ENCODE measurements at regions not wholly inside any gene's neighbourhood (a gene's known extent, or its start where the extent isn't known, plus 50 kb on each side); places are given as distances from the start of the nearest gene placed in this dataset.

DNA sequence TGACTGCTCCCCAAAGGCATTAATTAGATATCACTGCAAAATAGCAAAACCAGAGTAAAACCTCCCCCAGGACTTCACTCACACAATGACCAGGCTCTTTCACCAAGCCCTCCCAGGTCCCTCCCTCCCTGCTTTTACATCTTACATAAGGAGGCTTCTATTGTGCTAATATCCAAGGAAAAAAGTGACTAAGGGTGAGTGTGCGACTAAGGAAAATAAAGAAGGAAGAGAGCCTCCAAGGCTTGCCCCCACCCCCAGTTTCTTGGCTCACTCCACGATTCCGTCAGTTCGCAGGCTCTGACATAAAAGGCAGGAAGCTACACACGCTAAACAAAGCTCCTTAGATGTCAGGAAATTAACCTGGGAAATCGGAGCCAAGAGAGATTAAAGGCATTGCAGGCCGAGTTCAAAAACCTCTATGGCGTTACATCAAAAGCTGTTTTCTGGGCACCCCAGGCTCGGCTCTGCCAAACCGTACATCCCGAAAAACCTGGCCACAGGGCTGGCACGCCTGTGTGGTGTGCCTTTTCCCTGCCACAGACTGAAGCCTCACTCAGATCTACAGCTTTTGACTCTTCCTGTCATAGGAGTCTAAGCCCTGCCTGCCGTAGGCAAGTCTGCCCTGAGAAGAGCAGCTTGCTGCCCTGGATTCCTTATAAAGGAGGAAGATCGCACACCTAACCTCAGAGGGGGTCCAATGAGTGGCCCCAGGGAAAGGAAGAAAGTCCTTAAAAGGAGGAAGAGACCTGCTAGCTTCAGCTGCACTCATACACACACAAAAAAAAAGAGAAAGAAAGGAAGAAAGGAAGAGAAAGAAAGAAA lies 67.0 kb upstream of the SERP2 start:
- TF ChIP-seq, protein P1, sequence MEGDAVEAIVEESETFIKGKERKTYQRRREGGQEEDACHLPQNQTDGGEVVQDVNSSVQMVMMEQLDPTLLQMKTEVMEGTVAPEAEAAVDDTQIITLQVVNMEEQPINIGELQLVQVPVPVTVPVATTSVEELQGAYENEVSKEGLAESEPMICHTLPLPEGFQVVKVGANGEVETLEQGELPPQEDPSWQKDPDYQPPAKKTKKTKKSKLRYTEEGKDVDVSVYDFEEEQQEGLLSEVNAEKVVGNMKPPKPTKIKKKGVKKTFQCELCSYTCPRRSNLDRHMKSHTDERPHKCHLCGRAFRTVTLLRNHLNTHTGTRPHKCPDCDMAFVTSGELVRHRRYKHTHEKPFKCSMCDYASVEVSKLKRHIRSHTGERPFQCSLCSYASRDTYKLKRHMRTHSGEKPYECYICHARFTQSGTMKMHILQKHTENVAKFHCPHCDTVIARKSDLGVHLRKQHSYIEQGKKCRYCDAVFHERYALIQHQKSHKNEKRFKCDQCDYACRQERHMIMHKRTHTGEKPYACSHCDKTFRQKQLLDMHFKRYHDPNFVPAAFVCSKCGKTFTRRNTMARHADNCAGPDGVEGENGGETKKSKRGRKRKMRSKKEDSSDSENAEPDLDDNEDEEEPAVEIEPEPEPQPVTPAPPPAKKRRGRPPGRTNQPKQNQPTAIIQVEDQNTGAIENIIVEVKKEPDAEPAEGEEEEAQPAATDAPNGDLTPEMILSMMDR (IDR thresholded peaks at IDR 0.05) = no peak
- ATAC-seq = no peak
- H3K27ac Mint-ChIP-seq = no peak overlapping the region
- no peaks in the 10 kb centered on the region for H3K9me3 Mint-ChIP-seq
- intact Hi-C loops (cut with micrococcal nuclease) = no loop called here
- Histone ChIP-seq H3K27me3 (ENCODE audit: control insufficient read depth, insufficient read depth, low read length) (no peaks in the 10 kb centered on the region), H3K4me1 (ENCODE audit: control insufficient read depth, insufficient read depth, low read length) (no peaks in the 10 kb centered on the region), H3K4me3 (ENCODE audit: low read length) (no peak overlapping the region), H3K27ac (ENCODE audit: low read length) (no peak overlapping the region), H3K36me3 (ENCODE audit: control insufficient read depth, insufficient read depth, low read length) (no peaks in the 10 kb centered on the region), H3K9me3 (ENCODE audit: control insufficient read depth, insufficient read depth, low read length) (no peaks in the 10 kb centered on the region)
- peak in 1 of 2 donors; percentile 27 for DNase-seq
- H3K27me3 Mint-ChIP-seq (ENCODE audit: low read depth in 2 of 2) = peaks cover 9 to 12% of the 10 kb centered on the region in 2 donors
- 51% methylated on average over 14 of the region's 14 CpGs for WGBS (ENCODE audit: insufficient coverage)
- H3K36me3 Mint-ChIP-seq = no peaks in the 10 kb centered on the region
- H3K4me3 Mint-ChIP-seq = no peak overlapping the region
- no peaks in the 10 kb centered on the region for H3K4me1 Mint-ChIP-seq

DNA sequence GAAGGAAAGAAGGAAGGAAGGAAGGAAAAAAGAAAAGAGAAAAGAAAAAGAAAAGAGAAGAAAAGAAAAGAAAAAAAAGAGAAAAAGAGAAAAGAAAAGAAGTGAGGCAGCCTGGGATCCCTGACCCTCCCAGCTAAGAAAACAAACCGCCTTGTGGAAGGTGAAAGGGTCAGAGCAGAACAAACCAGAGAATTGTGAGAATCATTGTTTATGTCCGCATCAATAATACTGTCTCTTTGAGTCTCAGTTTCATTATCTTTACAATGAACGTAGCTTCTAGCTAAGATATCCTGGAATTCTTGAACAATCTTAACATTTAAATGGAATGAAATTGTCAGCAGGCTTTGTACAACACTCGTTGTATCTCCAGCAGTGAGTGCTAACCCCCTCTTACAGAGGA lies 66.4 kb upstream of the SERP2 start:
- H3K27me3 Mint-ChIP-seq (ENCODE audit: low read depth in 2 of 2) = peaks cover 2 to 7% of the 10 kb centered on the region in 2 donors
- ATAC-seq (no peak), DNase-seq (no peak)
- H3K36me3 Mint-ChIP-seq = no peaks in the 10 kb centered on the region
- H3K9me3 Mint-ChIP-seq = no peaks in the 10 kb centered on the region
- intact Hi-C loops (cut with micrococcal nuclease) = no loop called here
- Histone ChIP-seq H3K27me3 (ENCODE audit: control insufficient read depth, insufficient read depth, low read length) (no peaks in the 10 kb centered on the region), H3K4me1 (ENCODE audit: control insufficient read depth, insufficient read depth, low read length) (no peaks in the 10 kb centered on the region), H3K27ac (ENCODE audit: low read length) (no peak overlapping the region), H3K9me3 (ENCODE audit: control insufficient read depth, insufficient read depth, low read length) (no peaks in the 10 kb centered on the region), H3K4me3 (ENCODE audit: low read length) (no peak overlapping the region), H3K36me3 (ENCODE audit: control insufficient read depth, insufficient read depth, low read length) (no peaks in the 10 kb centered on the region)
- no peaks in the 10 kb centered on the region for H3K4me1 Mint-ChIP-seq
- 100% methylated on average over 4 of the region's 4 CpGs for WGBS (ENCODE audit: insufficient coverage)
- no peak overlapping the region for H3K27ac Mint-ChIP-seq
- no peak overlapping the region for H3K4me3 Mint-ChIP-seq
- TF ChIP-seq, protein P1 (IDR thresholded peaks at IDR 0.05) = no peak

DNA sequence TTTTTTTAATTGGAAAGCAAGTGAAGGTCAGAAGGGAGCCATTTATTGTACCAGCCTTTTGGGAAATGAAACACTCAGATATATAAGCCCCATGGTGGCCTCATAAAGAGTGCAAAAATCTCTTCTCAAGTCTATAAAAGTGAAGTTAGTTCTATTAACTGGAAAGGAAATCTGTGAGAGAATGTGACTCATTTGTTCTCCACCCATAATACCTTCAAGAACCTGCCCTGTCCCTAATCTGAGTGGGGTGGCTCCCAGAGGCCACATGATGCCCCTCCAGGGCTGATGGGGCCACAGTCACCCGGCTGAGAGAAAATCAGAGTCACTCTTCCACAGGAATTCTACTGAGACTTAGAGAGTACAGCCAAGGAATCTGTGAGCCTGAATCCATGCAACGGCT lies 65.8 kb upstream of the SERP2 start:
- intact Hi-C loops (cut with micrococcal nuclease) = no loop called here

More for the DNA sequence above, 65.8 kb upstream of the SERP2 start:
- WGBS (ENCODE audit: insufficient coverage) = 87% methylated on average over 2 of the region's 2 CpGs
- no peak overlapping the region for H3K27ac ChIP-seq (ENCODE audit: low read length)
- Mint-ChIP-seq H3K27ac (no peak overlapping the region), H3K4me1 (no peaks in the 10 kb centered on the region), H3K9me3 (no peaks in the 10 kb centered on the region), H3K36me3 (no peaks in the 10 kb centered on the region), H3K4me3 (no peak overlapping the region), H3K27me3 (ENCODE audit: low read depth in 2 of 2) (peaks cover 1 to 5% of the 10 kb centered on the region in 2 donors)
- no peaks in the 10 kb centered on the region for H3K36me3 ChIP-seq (ENCODE audit: control insufficient read depth, insufficient read depth, low read length)
- no peaks in the 10 kb centered on the region for H3K9me3 ChIP-seq (ENCODE audit: control insufficient read depth, insufficient read depth, low read length)
- TF ChIP-seq, protein P1 (IDR thresholded peaks at IDR 0.05) = no peak
- no peak for ATAC-seq
- DNase-seq = no peak
- no peaks in the 10 kb centered on the region for H3K27me3 ChIP-seq (ENCODE audit: control insufficient read depth, insufficient read depth, low read length)
- no peaks in the 10 kb centered on the region for H3K4me1 ChIP-seq (ENCODE audit: control insufficient read depth, insufficient read depth, low read length)
- no peak overlapping the region for H3K4me3 ChIP-seq (ENCODE audit: low read length)
